Stimulated activated naive B cell treated with anti-CD40 and anti-IgM and Interleukin-4, amounts not matched to agents 10 μg/mL and 1 μg/mL and 100 μg/mL, for 72 hours (primary cell): ENCODE measurements at regions not wholly inside any gene's neighbourhood (a gene's known extent, or its start where the extent isn't known, plus 50 kb on each side); places are given as distances from the start of the nearest gene placed in this dataset.

Source experiments
- ATAC-seq, 2 donors: fragments of 150-1000 bp; cut with Tn5 transposase; replicated peaks; 2 replicates each; pipeline ENCODE4 v1.10.0; 2021; ENCODE audit warnings: moderate library complexity in 1 of 2
- DNase-seq: peaks from one replicate; pipeline ENCODE4 v3.0.0; 2021
- H3K27ac Mint-ChIP-seq: one replicate; pipeline ENCODE4 v1.8.0; 2022; ENCODE audit warnings: mild to moderate bottlenecking, mixed read lengths
- H3K27me3 Mint-ChIP-seq, 2 donors: one replicate each; pipeline ENCODE4 v1.8.0; 2022; ENCODE audit warnings: mixed read lengths in 2 of 2
- H3K36me3 Mint-ChIP-seq, 2 donors: one replicate each; pipeline ENCODE4 v1.8.0; 2022; ENCODE audit warnings: mixed read lengths in 2 of 2, mild to moderate bottlenecking in 1 of 2
- H3K4me1 Mint-ChIP-seq, 2 donors: one replicate each; pipeline ENCODE4 v1.8.0; 2022; ENCODE audit warnings: mixed read lengths in 2 of 2, mild to moderate bottlenecking in 1 of 2
- H3K4me3 Mint-ChIP-seq, 2 donors: one replicate each; pipeline ENCODE4 v1.8.0; 2022; ENCODE audit warnings: mild to moderate bottlenecking in 2 of 2, mixed read lengths in 2 of 2, moderate library complexity in 1 of 2
- H3K9me3 Mint-ChIP-seq, 2 donors: one replicate each; pipeline ENCODE4 v1.8.0; 2022; ENCODE audit warnings: mixed read lengths in 2 of 2, mild to moderate bottlenecking in 1 of 2

DNA sequence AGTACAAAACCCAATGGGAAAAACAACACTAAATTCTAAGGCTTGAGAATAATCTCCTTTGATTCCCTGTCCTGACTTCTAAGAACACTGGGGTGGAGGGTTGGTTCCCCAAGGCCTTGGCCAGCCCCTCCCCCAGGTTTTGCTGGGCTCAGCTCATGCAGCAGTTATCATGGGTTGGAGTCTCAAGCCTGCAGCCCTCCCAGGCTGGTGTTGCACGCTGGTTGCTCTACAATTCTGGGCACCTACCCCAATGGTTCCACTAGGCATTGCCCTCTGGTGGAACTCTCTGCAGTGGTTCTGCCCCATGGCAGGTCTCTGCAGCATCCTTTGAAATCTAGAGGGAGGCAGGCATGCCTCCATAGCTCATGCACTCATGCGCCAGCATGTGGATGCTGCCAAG, 184.4 kb upstream of the PALMD start:
- ATAC-seq: no peak
- H3K27me3 Mint-ChIP-seq: no peaks in the 10 kb centered on the region
- no peaks in the 10 kb centered on the region for H3K9me3 Mint-ChIP-seq
- no peaks in the 10 kb centered on the region for H3K4me1 Mint-ChIP-seq
- no peak overlapping the region for H3K4me3 Mint-ChIP-seq
- no peaks in the 10 kb centered on the region for H3K36me3 Mint-ChIP-seq
- DNase-seq: no peak
- no peak overlapping the region for H3K27ac Mint-ChIP-seq

DNA sequence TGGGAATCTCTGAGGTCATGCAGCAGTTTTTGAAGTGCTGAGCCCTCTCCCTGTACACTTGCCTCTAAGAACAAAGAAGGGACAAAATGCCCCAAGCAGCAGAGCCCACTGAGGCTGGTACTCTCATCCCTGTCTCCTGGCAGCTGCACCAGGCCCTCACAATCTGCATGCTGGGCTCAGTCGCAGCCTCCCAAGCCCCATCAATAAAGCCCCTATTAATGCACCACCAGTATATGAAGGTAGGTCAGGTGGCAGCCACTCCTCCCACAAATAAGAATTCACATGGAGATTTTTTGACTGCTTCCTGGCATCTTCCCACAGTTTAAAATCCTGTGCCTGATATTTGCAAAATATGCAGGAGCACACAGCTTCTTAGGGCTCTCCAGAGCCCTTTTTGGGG, 181.2 kb upstream of the PALMD start:
- H3K4me3 Mint-ChIP-seq: no peak overlapping the region
- DNase-seq: no peak
- H3K9me3 Mint-ChIP-seq: no peaks in the 10 kb centered on the region
- H3K27ac Mint-ChIP-seq: no peak overlapping the region
- no peak for ATAC-seq
- H3K36me3 Mint-ChIP-seq: no peaks in the 10 kb centered on the region
- H3K27me3 Mint-ChIP-seq: no peaks in the 10 kb centered on the region
- H3K4me1 Mint-ChIP-seq: no peaks in the 10 kb centered on the region

DNA sequence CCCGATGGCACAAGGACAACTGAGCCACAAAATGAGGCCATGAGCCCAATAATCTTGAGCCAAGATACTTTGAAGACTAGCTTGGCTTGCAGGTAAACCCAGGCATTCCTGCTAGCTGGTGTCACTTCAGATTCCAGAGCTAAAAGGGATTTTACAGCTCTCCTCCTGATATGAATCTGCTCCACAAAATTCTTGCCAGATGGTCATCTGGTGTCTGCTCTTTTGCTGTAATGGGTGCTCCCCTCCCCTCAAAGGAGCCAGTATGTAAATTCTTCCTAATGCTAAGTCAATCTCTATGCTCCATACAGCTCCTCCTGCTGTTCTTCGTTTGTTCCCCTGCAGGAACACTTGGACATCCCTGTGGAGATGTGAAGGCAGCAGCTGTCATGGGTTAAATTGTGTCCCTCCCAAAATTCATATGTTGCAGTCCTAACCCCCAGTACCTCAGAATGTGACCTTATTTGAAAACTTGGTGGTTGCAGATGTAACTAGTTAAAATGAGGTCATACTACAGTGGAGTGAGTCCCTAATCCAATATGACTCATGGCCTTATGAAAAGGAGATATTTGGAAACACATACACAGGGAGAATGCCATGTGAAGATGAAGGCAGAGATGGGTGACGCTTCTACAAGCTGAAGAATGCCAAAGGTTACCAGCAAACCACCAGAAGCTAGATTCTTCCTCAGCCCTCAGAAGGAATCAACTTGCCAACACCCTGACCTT, 180.6 kb upstream of the PALMD start:
- H3K9me3 Mint-ChIP-seq: no peaks in the 10 kb centered on the region
- no peaks in the 10 kb centered on the region for H3K4me1 Mint-ChIP-seq
- ATAC-seq (no peak), DNase-seq (no peak)
- no peak overlapping the region for H3K4me3 Mint-ChIP-seq
- H3K27ac Mint-ChIP-seq: no peak overlapping the region
- H3K36me3 Mint-ChIP-seq: no peaks in the 10 kb centered on the region
- H3K27me3 Mint-ChIP-seq: no peaks in the 10 kb centered on the region

DNA sequence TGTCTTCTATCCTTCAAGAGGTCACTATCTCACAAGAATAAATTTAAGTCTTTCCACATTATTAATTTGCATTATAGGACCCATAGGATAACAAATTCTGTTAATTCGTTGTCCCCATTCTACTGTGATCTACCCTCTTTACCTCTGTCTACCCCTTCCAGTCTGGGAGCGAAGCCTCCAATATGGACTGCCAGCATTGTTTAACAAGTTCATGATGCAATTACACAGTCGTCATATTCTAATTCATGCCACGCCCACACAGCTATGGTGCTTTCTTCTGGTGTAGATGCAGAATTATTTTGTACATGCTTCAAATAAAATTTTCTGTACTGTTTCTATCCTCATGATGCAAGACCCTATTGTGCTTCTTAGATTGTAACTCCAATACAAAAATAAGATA, 178.3 kb upstream of the PALMD start:
- DNase-seq (no peak), ATAC-seq (no peak)
- no peaks in the 10 kb centered on the region for H3K4me1 Mint-ChIP-seq
- no peaks in the 10 kb centered on the region for H3K9me3 Mint-ChIP-seq
- no peaks in the 10 kb centered on the region for H3K27me3 Mint-ChIP-seq
- no peak overlapping the region for H3K27ac Mint-ChIP-seq
- H3K36me3 Mint-ChIP-seq: no peaks in the 10 kb centered on the region
- no peak overlapping the region for H3K4me3 Mint-ChIP-seq

DNA sequence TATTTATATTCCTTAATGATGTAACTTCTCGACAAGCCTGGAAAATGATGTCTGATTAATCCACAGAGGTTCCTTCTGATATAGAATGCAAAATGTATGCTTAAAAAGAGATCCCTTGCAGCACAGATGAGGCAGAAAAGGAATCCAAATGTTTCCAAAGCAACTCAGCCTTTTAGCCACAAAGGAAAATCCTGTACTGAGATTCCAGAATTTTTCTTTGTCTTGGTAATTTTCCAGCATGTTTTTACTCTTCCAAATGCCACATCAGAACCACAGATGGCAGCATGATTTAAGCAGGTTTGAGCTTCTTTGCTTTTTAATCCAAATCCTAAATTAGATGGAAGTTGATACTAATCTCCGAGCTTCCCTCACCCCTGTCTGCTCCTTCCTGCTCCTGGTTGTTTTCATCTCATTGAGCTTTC, 176.4 kb upstream of the PALMD start:
- H3K4me1 Mint-ChIP-seq: no peaks in the 10 kb centered on the region
- H3K9me3 Mint-ChIP-seq: no peaks in the 10 kb centered on the region
- no peak overlapping the region for H3K27ac Mint-ChIP-seq
- DNase-seq (no peak), ATAC-seq (no peak)
- H3K4me3 Mint-ChIP-seq: no peak overlapping the region
- H3K36me3 Mint-ChIP-seq: no peaks in the 10 kb centered on the region
- no peaks in the 10 kb centered on the region for H3K27me3 Mint-ChIP-seq

DNA sequence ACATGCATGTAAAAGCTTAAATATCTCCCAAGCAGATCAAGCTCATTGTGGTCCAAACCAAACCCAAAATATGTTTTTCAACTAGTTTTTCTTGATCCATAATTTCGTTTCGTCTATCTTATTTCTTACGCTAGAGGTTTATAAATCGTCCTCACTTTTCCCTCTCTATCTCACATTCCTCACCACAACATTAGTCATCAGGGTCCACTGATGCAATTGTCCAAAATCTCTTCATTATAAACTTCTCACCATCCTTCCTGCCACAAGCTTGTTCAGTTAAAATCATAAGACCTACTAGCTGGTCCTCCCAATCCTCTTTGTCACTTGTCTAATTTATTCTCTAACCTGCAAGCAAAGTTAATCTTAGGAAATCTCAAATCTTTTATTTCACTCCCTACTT, 173.0 kb upstream of the PALMD start:
- ATAC-seq (no peak), DNase-seq (no peak)
- Mint-ChIP-seq H3K4me1 (no peaks in the 10 kb centered on the region), H3K27ac (no peak overlapping the region), H3K9me3 (no peaks in the 10 kb centered on the region), H3K27me3 (no peaks in the 10 kb centered on the region), H3K4me3 (no peak overlapping the region), H3K36me3 (no peaks in the 10 kb centered on the region)

DNA sequence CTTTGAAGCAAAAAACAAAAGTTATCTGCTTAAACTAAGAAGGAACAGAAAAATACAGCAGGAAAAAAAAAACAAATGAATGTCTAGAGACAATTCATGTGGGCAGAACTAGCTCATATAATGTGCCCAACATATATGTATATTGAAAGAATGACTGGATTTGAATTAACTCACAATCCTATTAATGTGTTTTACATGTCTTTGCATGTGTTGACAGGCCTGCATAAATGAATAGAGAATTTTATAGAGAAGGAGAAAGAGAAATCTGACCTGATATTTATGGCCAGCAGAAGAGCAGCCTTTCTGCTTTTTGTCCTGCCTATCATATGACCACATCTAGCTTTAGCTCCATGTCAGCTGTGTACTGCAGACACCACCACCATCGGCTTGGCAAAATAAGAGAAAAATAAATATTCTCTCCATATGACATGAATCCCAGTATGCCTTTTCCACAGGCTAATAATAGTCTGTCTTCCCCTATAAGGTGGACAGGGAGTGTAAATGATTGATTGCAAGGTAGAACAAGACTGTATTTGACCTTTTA, 171.5 kb upstream of the PALMD start:
- H3K4me3 Mint-ChIP-seq: no peak overlapping the region
- H3K27me3 Mint-ChIP-seq: peaks cover 0 to 7% of the 10 kb centered on the region in 2 donors
- no peak overlapping the region for H3K27ac Mint-ChIP-seq
- peaks cover 0 to 2% of the 10 kb centered on the region in 2 donors for H3K9me3 Mint-ChIP-seq
- ATAC-seq (no peak), DNase-seq (no peak)
- no peaks in the 10 kb centered on the region for H3K4me1 Mint-ChIP-seq
- H3K36me3 Mint-ChIP-seq: no peaks in the 10 kb centered on the region

DNA sequence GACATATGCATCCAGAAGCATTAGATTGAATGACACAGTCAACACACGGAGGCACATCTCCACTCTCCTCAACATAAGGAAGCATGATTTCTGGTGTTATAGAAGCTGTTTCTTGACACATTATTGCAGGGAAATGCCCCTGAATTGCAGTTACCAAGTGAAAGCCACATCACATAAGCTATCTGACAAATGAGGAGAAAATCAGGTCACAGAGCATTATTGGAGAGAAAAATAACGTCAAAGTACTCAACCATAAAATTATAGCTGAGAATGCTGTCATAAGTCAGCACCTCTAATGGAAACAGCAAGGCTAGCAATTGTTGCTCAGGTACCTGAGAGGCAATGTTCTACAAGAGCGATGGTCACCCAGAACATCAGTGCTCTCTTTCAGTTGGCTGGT, 169.9 kb upstream of the PALMD start:
- no peak overlapping the region for H3K27ac Mint-ChIP-seq
- DNase-seq: no peak
- ATAC-seq: no peak
- peaks cover 0 to 2% of the 10 kb centered on the region in 2 donors for H3K9me3 Mint-ChIP-seq
- H3K27me3 Mint-ChIP-seq: peaks cover 0 to 12% of the 10 kb centered on the region in 2 donors
- H3K36me3 Mint-ChIP-seq: no peaks in the 10 kb centered on the region
- H3K4me3 Mint-ChIP-seq: no peak overlapping the region
- no peaks in the 10 kb centered on the region for H3K4me1 Mint-ChIP-seq

DNA sequence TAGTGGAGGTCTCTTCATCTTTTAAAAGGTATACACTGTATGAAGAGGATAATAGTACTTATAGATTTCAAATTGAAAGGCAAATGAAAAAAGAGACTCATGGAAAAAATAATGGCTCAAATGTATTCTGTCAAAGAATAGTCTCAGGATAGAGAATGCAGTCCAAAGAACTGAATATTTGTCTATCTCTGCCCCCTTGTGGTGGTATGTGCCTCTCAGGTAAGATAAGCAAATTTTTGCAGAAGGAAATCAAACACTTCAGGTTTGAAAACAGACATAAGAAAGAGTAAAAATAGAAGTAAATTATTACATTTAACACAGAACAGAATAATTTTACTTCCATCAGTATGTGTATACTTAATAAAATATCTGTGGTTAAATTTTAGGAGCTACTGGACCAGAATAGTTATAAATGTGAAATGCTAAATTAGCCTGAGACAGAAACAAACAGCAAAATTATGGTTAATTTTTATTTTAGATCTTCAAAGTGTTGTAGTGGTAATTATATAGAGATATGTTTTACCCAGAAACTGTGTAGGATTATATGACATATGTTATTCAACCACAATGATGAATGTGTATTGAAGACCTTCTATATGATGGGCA, 164.4 kb upstream of the PALMD start:
- Mint-ChIP-seq H3K4me3 (no peak overlapping the region), H3K27ac (no peak overlapping the region), H3K27me3 (peaks cover 4 to 12% of the 10 kb centered on the region in 2 donors), H3K9me3 (peaks cover 0 to 4% of the 10 kb centered on the region in 2 donors), H3K4me1 (no peaks in the 10 kb centered on the region), H3K36me3 (no peaks in the 10 kb centered on the region)
- no peak for DNase-seq
- ATAC-seq: peak; percentile 55 to 72

DNA sequence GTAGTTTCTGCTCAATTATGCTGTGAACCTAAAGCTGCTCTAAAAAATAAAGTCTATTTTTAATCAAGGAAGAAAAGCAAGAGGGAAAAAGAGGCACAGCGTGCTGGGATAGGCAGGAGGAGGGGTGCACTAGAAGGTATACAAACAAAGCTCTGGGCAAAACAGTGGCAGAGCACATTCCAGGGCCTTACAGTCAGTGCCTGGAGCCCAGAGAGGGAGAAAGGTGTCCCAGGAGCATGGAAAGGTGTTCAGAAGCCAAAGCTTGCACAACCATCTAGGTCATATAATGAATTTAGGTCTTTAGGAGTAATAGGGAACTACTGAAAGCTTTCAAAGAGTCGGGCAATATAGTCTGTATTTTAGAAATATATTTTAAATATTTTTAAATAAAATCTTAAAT, 163.6 kb upstream of the PALMD start:
- Mint-ChIP-seq H3K27me3 (peaks cover 4 to 12% of the 10 kb centered on the region in 2 donors), H3K27ac (no peak overlapping the region), H3K4me3 (no peak overlapping the region), H3K36me3 (no peaks in the 10 kb centered on the region), H3K9me3 (peaks cover 0 to 4% of the 10 kb centered on the region in 2 donors), H3K4me1 (no peaks in the 10 kb centered on the region)
- DNase-seq (no peak), ATAC-seq (no peak)

DNA sequence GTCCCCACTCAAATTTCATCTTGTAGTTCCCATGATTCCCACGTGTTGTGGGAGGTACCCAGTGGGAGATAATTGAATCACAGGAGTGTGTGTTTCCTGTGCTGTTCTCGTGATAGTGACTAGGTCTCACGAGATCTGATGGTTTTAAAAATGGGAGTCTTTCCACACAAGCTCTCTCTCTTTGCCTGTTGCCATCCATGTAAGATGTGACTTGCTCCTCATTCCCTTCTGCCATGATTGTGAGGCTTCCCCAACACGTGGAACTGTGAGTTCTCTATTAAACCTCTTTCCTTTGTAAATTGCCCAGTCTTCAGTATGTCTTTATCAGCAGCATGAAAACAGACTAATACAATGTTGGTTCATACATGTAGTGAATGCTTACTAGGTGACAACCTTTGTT, 163.2 kb upstream of the PALMD start:
- Mint-ChIP-seq H3K4me3 (no peak overlapping the region), H3K9me3 (peaks cover 0 to 4% of the 10 kb centered on the region in 2 donors), H3K27ac (no peak overlapping the region), H3K36me3 (no peaks in the 10 kb centered on the region), H3K4me1 (no peaks in the 10 kb centered on the region), H3K27me3 (peaks cover 4 to 12% of the 10 kb centered on the region in 2 donors)
- no peak for DNase-seq
- ATAC-seq: no peak

DNA sequence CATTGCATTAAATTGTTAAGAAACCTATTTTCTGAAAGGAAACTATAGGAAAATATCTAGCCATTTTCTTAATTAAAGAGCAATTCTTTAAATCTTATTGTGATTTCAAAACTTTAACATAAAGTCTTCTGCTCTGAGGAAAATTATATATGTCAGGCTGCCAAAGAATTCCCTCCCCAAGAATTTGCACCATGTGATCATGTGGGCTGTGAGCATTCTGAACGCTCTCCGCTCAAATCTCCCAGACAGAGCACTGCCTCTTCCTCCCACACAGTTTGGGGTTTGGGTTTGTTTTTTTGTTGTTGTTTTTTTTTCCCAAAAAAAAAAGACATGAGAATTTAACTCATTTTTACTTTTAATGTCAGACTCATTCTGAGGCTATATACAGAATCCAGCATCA, 155.9 kb upstream of the PALMD start:
- ATAC-seq: no peak
- no peaks in the 10 kb centered on the region for H3K36me3 Mint-ChIP-seq
- H3K4me1 Mint-ChIP-seq: no peaks in the 10 kb centered on the region
- no peak for DNase-seq
- H3K27me3 Mint-ChIP-seq: no peaks in the 10 kb centered on the region
- H3K9me3 Mint-ChIP-seq: no peaks in the 10 kb centered on the region
- H3K27ac Mint-ChIP-seq: no peak overlapping the region
- no peak overlapping the region for H3K4me3 Mint-ChIP-seq

DNA sequence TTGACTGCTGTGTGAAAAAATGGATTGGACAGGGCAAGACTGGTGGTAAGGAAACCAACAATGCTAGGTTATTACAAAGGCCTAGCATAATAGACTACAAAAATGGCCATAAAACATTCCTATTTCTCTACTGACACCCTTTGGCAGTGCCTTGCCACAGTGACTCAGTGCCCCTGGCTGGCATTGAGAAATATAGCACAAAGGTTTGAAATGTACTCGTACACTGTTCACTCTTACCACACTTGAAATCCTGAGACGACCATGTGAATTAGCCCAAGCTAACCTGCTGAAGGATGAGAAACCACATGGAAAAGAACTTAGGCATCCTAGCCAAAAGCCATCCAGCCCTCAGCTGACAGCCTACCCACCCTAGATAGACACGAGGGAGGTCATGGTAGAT, 149.8 kb upstream of the PALMD start:
- Mint-ChIP-seq H3K27me3 (no peaks in the 10 kb centered on the region), H3K4me3 (no peak overlapping the region), H3K27ac (no peak overlapping the region), H3K4me1 (no peaks in the 10 kb centered on the region), H3K36me3 (no peaks in the 10 kb centered on the region), H3K9me3 (no peaks in the 10 kb centered on the region)
- no peak for DNase-seq
- ATAC-seq: no peak

DNA sequence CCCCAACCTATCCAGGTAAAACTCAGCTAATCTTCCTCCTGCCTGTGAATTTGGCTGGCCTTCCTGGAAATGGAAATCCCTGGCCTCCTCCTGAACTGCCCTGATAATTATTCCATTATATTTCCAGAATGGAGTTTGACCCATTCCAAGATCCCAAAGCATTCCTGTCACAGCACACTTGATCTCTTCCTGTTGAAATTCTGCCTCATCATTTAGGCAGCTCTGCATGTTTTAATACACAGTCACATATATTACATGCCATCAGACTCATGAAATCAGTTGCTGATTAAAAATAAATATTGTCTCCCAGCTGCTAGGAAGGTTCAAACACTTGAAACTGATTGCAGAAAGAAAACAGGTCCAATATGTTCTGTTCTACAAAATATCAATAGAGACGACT, 148.2 kb upstream of the PALMD start:
- no peak for ATAC-seq

DNA sequence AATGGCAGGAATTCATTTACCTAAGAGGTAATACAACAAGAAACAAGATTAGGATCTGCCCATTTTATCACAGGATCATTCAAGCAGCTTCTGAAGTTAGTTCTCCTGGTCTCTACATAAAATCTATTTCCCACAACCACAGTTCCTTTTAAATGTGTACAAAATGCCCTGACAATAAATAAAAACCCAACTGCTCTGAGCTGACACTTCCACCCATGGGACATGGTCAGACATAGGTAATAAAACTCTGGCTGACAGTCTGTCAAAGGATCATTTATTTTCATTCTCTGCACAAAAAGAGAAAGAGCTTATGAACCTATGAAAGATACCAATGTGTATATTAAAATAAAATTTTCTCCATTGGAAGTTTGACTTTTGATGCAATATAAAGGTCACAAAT, 145.4 kb upstream of the PALMD start:
- Mint-ChIP-seq H3K27me3 (no peaks in the 10 kb centered on the region), H3K27ac (no peak overlapping the region), H3K36me3 (no peaks in the 10 kb centered on the region), H3K9me3 (no peaks in the 10 kb centered on the region), H3K4me1 (no peaks in the 10 kb centered on the region), H3K4me3 (no peak overlapping the region)
- ATAC-seq (no peak), DNase-seq (no peak)

More for the DNA sequence above, 148.2 kb upstream of the PALMD start:
- DNase-seq: no peak
- no peaks in the 10 kb centered on the region for H3K27me3 Mint-ChIP-seq
- no peaks in the 10 kb centered on the region for H3K36me3 Mint-ChIP-seq
- H3K27ac Mint-ChIP-seq: no peak overlapping the region
- no peaks in the 10 kb centered on the region for H3K4me1 Mint-ChIP-seq
- no peaks in the 10 kb centered on the region for H3K9me3 Mint-ChIP-seq
- H3K4me3 Mint-ChIP-seq: no peak overlapping the region
